ENCODE measurements at regions not wholly inside any gene's neighbourhood (a gene's known extent, or its start where the extent isn't known, plus 50 kb on each side); places are given as distances from the start of the nearest gene placed in this dataset.

DNA sequence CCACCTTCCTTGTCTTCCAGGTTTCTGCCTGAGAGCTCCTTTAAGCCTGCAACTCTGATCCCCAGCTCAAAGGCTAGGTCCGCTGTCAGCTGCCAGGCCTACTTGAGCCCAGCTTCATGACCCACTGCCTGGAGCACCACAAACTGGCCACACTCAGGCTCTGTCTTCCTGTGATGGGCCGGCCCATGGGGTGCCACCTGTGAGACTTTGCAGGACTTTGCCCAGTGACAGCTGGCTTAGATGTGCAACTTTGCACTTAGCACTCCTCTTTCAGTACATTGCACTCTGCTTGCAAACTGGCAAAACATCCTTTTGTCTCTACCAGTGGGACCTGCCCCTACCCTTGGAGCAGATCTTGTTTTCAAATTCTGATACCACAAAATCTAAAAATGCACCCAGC, 311.5 kb upstream of the PDE4D start:
- TF ChIP-seq CTCF (IDR thresholded peaks at IDR 0.05; ENCODE audit: low read depth, low read length, missing input control), result no peak
- no peak for TF ChIP-seq REST (IDR thresholded peaks at IDR 0.05)
- no peak for TF ChIP-seq RAD21 (IDR thresholded peaks at IDR 0.05)
- no peak for TF ChIP-seq GABPA (IDR thresholded peaks at IDR 0.05 in 1 of 2, conservative IDR thresholded peaks at IDR 0.05 in 1 of 2)
- no peak for TF ChIP-seq SP1 (IDR thresholded peaks at IDR 0.05)
- TF ChIP-seq, protein P1, sequence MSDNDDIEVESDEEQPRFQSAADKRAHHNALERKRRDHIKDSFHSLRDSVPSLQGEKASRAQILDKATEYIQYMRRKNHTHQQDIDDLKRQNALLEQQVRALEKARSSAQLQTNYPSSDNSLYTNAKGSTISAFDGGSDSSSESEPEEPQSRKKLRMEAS (IDR thresholded peaks at IDR 0.05), result no peak
- no peak for TF ChIP-seq EGR1 (IDR thresholded peaks at IDR 0.05; ENCODE audit: low read depth in 2 of 2)
- no peak for TF ChIP-seq ZBTB33 (IDR thresholded peaks at IDR 0.05)
- no peak for TF ChIP-seq RXRA (IDR thresholded peaks at IDR 0.05)
- TF ChIP-seq TAF1 (conservative IDR thresholded peaks at IDR 0.05), result no peak
- TF ChIP-seq ATF3 (IDR thresholded peaks at IDR 0.05), result no peak
- no peak for TF ChIP-seq JUND (IDR thresholded peaks at IDR 0.05)
- TF ChIP-seq HNF4A (conservative IDR thresholded peaks at IDR 0.05), result no peak

All from liver (tissue), 3 donors.